Heart left ventricle (tissue), 16 donors: ENCODE measurements at regions not wholly inside any gene's neighbourhood (a gene's known extent, or its start where the extent isn't known, plus 50 kb on each side); places are given as distances from the start of the nearest gene placed in this dataset.

ENCODE experiments used
- ATAC-seq, 4 donors: fragments of 200-7000 bp; cut with Tn5 transposase; one replicate each; pipeline ENCODE4 v1.9.1; 2020 to 2022; ENCODE audit warnings: moderate library complexity in 4 of 4, mild to moderate bottlenecking in 3 of 4, moderate number of reproducible peaks in 1 of 4
- DNase-seq, 5 donors: peaks; one replicate each; pipeline ENCODE4 v3.0.0-alpha.2; 2020
- H3K27ac ChIP-seq, 12 donors: fragments of 200-600 bp; sonication (generic) in 4 of 12; one replicate each; pipeline versions ENCODE4 v1.5.0 to v1.8.0; 2016 to 2022; ENCODE audit warnings: mild to moderate bottlenecking in 2 of 12
- H3K27me3 ChIP-seq, 9 donors: fragments of 200-600 bp; sonication (generic) in 2 of 9; one replicate each; pipeline versions ENCODE4 v1.5.1 to v1.8.0; 2016 to 2022; ENCODE audit warnings: mild to moderate bottlenecking in 3 of 9
- H3K36me3 ChIP-seq, 9 donors: fragments of 200-600 bp; sonication (generic) in 2 of 9; one replicate each; pipeline versions ENCODE4 v1.5.0 to v1.8.0; 2018 to 2022; ENCODE audit warnings: mild to moderate bottlenecking in 2 of 9
- H3K4me1 ChIP-seq, 12 donors: fragments of 200-600 bp; sonication (generic) in 4 of 12; one replicate each; pipeline versions ENCODE4 v1.5.0 to v1.8.0; 2016 to 2022; ENCODE audit warnings: mild to moderate bottlenecking in 3 of 12
- H3K4me3 ChIP-seq, 12 donors: fragments of 200-600 bp; sonication (generic) in 4 of 12; one replicate each; pipeline versions ENCODE4 v1.5.0 to v1.8.0; 2017 to 2022; ENCODE audit warnings: mild to moderate bottlenecking in 9 of 12, moderate library complexity in 4 of 12
- H3K9me3 ChIP-seq, 12 donors: fragments of 200-600 bp; sonication (generic) in 4 of 12; one replicate each; pipeline versions ENCODE4 v1.5.0 to v1.8.0; 2016 to 2022; ENCODE audit warnings: mild to moderate bottlenecking in 1 of 12
- CTCF ChIP-seq, 12 donors: fragments of 200-600 bp; sonication (generic) in 4 of 12; IDR thresholded peaks; one replicate each; pipeline versions ENCODE4 v1.5.0 to v1.8.0; 2018 to 2022; ENCODE audit warnings: antibody characterized with exemption in 12 of 12, mild to moderate bottlenecking in 5 of 12
- POLR2A ChIP-seq, 2 donors: fragments of 450-650 bp; IDR thresholded peaks; one replicate each; pipeline ENCODE4 v1.6.1; 2017; ENCODE audit warnings: antibody characterized with exemption in 2 of 2, mild to moderate bottlenecking in 2 of 2, moderate library complexity in 2 of 2
- WGBS, 4 donors: extraction: QIAGEN DNeasy Blood & Tissue Kit in 2 of 4; methylation state at CpG; one replicate each; pipeline versions ENCODE4 v1.1.5 to v1.1.7; 2013 to 2018; 5-methylcytosine and 5-hydroxymethylcytosine counted together
- intact Hi-C, 10 donors: fragments of 100-400 bp; cut with DNase I; formaldehyde crosslinking; loops; one replicate each; pipeline versions ENCODE4 v1.11.1 to v1.14.2; 2022
- donor health status: ischemic (EF 13 %, LVEDD 7.1; RV severe dilation, severe dysfunction).
- donor health status: healthy with polysubstance abuse.
- donor health status: DM: no; HTN: yes; CAD: no.
- donor health status: DM: no; HTN: no; CAD: no.
- donor health status: ischemic (EF 25% LVEDD 6.9; RV normal size, moderate dysfunction).
- donor health status: ischemic (EF 25% LVEDD 5.7; RV mildly dilated, moderate dysfunction).
- donor health status: healthy.
- donor health status: DM: yes; HTN: yes; CAD: no.
- donor health status: ischemic (EF 35%, LVEDD 5.7; RV mildly dilated, moderate dysfunction).
- donor health status: nonischemic (EF 11% LVEDD 7.7; RV severe dilation, severe dysfunction).
- donor health status: DM: yes; HTN: yes; CAD: no.
- donor health status: PGD.
- donor health status: ischemic (EF 29% LVEDD 5.4; RV normal size, mild dysfunction).
- donor health status: nonischemic (EF 23%, LVEDD 6.1; RV moderate dilation, normal function).

GRCh38 chrX:122113896-122114295, 1066.5 kb downstream of the GLUD2 start:
- H3K4me1 ChIP-seq = no peaks in the 10 kb centered on the region
- no peaks in the 10 kb centered on the region for H3K36me3 ChIP-seq
- no peaks in the 10 kb centered on the region for H3K27me3 ChIP-seq
- no peak overlapping the region for H3K27ac ChIP-seq
- peaks cover 0 to 10% (median 0%) of the 10 kb centered on the region in 12 donors for H3K9me3 ChIP-seq
- TF ChIP-seq POLR2A (IDR thresholded peaks at IDR 0.05) (no peak), CTCF (IDR thresholded peaks at IDR 0.05) (no peak)
- intact Hi-C loops = no loop called here
- ATAC-seq (no peak), DNase-seq (no peak)
- WGBS, 4 donors = 72 to 80% (median 73%) methylated on average over 4 of the region's 4 CpGs
- H3K4me3 ChIP-seq = no peak overlapping the region

DNA sequence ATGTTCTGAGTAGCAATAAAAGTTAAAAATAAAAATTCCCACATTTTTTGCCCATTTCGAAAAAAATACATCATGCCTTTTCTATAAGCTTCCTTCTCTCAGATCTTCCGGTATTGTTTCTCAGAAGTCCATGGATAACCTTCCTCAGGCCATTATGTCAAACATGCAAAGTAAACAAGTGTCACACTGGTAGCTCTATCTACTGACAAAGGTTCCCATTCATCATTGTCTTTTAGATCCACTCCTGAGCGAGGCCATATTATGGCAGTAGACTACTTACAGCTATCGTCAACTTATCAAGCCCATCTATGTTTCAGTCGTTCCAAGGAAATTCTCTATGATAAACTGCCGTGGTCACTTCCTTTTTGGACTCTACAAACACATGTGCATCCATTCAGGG, 1068.2 kb downstream of the GLUD2 start:
- H3K9me3 ChIP-seq = peaks cover 0 to 10% (median 0%) of the 10 kb centered on the region in 12 donors
- no peaks in the 10 kb centered on the region for H3K4me1 ChIP-seq
- no peak for DNase-seq
- no peak overlapping the region for H3K4me3 ChIP-seq
- ATAC-seq = no peak
- H3K36me3 ChIP-seq = no peaks in the 10 kb centered on the region
- H3K27me3 ChIP-seq = no peaks in the 10 kb centered on the region
- intact Hi-C loops = no loop called here
- no peak for TF ChIP-seq CTCF (IDR thresholded peaks at IDR 0.05)
- no peak for TF ChIP-seq POLR2A (IDR thresholded peaks at IDR 0.05)
- H3K27ac ChIP-seq = no peak overlapping the region
- 40 to 57% (median 44%) methylated on average over 6 of the region's 6 CpGs for WGBS, 4 donors

DNA sequence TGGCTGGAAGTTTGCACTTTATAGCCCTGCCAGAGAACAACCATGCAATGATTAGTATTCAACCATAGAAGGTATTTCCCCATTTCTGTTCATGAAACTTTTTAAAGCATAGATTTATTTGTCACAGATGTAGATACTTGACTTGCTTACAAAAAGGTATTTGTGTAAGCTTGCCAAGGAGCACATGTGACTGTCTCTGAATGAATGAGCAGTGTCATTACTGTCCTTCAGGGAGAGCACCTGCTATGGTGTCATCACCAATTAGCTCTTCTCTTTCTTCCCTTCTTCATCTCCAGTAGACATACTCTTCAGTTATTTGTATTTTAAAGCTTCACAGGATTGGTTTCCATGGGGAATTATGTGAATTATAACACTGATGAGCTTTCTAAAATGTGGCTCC, 1064.7 kb upstream of the GRIA3 start:
- H3K27me3 ChIP-seq = no peaks in the 10 kb centered on the region
- TF ChIP-seq CTCF (IDR thresholded peaks at IDR 0.05) (no peak), POLR2A (IDR thresholded peaks at IDR 0.05) (no peak)
- no peak for ATAC-seq
- H3K36me3 ChIP-seq = no peaks in the 10 kb centered on the region
- no peaks in the 10 kb centered on the region for H3K9me3 ChIP-seq
- no peak overlapping the region for H3K27ac ChIP-seq
- H3K4me1 ChIP-seq = no peaks in the 10 kb centered on the region
- intact Hi-C loops = no loop called here
- no peak for DNase-seq
- no peak overlapping the region for H3K4me3 ChIP-seq

GRCh38 chrX:122122274-122122673, 1061.8 kb upstream of the GRIA3 start:
- H3K4me3 ChIP-seq = no peak overlapping the region
- WGBS, 4 donors = 75 to 87% (median 82%) methylated on average over 2 of the region's 2 CpGs
- no peaks in the 10 kb centered on the region for H3K4me1 ChIP-seq
- ATAC-seq (no peak), DNase-seq (no peak)
- TF ChIP-seq POLR2A (IDR thresholded peaks at IDR 0.05) (no peak), CTCF (IDR thresholded peaks at IDR 0.05) (no peak)
- no peaks in the 10 kb centered on the region for H3K9me3 ChIP-seq
- H3K27me3 ChIP-seq = no peaks in the 10 kb centered on the region
- H3K27ac ChIP-seq = no peak overlapping the region
- intact Hi-C loops = no loop called here
- no peaks in the 10 kb centered on the region for H3K36me3 ChIP-seq
